IgD-negative memory B cell (primary cell): ENCODE measurements at regions not wholly inside any gene's neighbourhood (a gene's known extent, or its start where the extent isn't known, plus 50 kb on each side); places are given as distances from the start of the nearest gene placed in this dataset.
A peak's percentile ranks its signal among the peaks of the same experiment; 100 is the strongest.

Experiments used
- H3K27ac Mint-ChIP-seq, 3 donors: one replicate each; pipeline ENCODE4 v1.8.0; 2020 to 2022; ENCODE audit warnings: mild to moderate bottlenecking in 3 of 3, mixed read lengths in 3 of 3, moderate library complexity in 1 of 3
- H3K27me3 Mint-ChIP-seq: one replicate; pipeline ENCODE4 v1.8.0; 2021; ENCODE audit warnings: mixed read lengths
- H3K36me3 Mint-ChIP-seq: one replicate; pipeline ENCODE4 v1.8.0; 2020; ENCODE audit warnings: mild to moderate bottlenecking, mixed read lengths
- H3K4me1 Mint-ChIP-seq, 3 donors: one replicate each; pipeline ENCODE4 v1.8.0; 2020 to 2022; ENCODE audit warnings: mixed read lengths in 3 of 3, mild to moderate bottlenecking in 1 of 3
- H3K4me3 Mint-ChIP-seq, 4 donors: one replicate each; pipeline ENCODE4 v1.8.0; 2020 to 2022; ENCODE audit warnings: mild to moderate bottlenecking in 4 of 4, mixed read lengths in 4 of 4, moderate library complexity in 3 of 4
- H3K9me3 Mint-ChIP-seq, 3 donors: one replicate each; pipeline ENCODE4 v1.8.0; 2020 to 2021; ENCODE audit warnings: mixed read lengths in 3 of 3, mild to moderate bottlenecking in 1 of 3

DNA sequence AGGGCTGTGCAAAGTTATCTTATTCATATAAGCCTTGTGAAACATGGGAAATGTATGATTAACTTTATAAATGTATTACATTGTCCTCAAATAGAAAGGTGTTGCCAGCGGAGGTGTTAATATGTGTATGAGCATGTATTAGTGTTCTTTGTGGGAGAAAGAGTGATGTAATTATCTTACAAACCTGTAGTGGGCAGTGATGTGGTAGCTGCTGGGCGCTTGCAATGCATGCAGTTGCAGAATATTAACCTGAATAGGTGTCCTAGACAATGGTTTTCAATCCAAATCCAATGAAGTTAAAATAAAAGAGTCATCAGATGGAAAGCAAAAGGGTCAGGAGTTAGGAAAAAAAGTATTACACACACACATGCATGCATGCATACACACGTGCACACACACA lies 881.3 kb upstream of the CADM2 start:
- H3K9me3 Mint-ChIP-seq: peaks cover 3 to 8% (median 4%) of the 10 kb centered on the region in 3 donors
- H3K27ac Mint-ChIP-seq: no peak overlapping the region
- peaks cover 2% of the 10 kb centered on the region for H3K36me3 Mint-ChIP-seq
- no peaks in the 10 kb centered on the region for H3K4me1 Mint-ChIP-seq
- no peaks in the 10 kb centered on the region for H3K27me3 Mint-ChIP-seq
- no peak overlapping the region for H3K4me3 Mint-ChIP-seq

DNA sequence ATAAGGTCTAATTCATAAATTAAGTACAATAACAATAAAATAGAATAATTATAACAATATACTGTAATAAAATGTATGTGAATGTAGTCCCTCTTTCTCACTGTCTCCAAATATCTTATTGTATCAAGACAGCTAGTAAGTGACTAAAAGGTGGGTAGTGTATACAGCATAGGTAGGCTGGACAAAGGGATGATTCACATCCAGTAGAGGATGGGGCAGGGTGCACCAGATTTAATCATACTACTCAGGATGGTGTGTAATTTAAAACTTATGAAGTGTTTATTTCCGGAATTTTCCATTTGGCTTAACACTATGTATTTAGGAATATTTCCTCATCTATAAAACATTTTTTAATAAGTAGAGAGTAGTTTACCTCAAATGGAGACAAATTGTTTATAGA lies 876.1 kb upstream of the CADM2 start:
- H3K4me3 Mint-ChIP-seq: no peak overlapping the region
- H3K27ac Mint-ChIP-seq: no peak overlapping the region
- H3K9me3 Mint-ChIP-seq: peaks cover 0 to 8% (median 5%) of the 10 kb centered on the region in 3 donors
- no peaks in the 10 kb centered on the region for H3K27me3 Mint-ChIP-seq
- no peaks in the 10 kb centered on the region for H3K36me3 Mint-ChIP-seq
- no peaks in the 10 kb centered on the region for H3K4me1 Mint-ChIP-seq

DNA sequence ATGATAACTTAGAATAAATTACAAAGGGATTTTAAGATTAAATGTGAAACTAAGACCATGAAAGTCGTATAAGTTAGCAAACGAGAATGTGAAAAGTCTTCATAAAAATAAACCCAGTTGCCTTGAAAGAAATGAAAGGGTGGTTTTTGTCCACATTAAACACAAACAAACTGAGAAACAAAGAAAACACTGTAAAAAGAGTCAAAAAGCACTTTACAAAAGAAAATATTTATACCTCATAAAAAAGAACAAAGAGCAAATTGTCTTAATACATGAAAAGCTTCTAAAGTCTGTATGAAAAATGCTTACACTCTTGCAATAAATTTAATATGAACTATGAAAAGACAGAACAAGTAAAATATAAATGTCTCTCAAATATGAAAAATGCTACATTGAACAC lies 865.9 kb upstream of the CADM2 start:
- H3K4me3 Mint-ChIP-seq: no peak overlapping the region
- H3K4me1 Mint-ChIP-seq: no peaks in the 10 kb centered on the region
- H3K36me3 Mint-ChIP-seq: no peaks in the 10 kb centered on the region
- no peak overlapping the region for H3K27ac Mint-ChIP-seq
- peaks cover 0 to 5% (median 0%) of the 10 kb centered on the region in 3 donors for H3K9me3 Mint-ChIP-seq
- H3K27me3 Mint-ChIP-seq: no peaks in the 10 kb centered on the region

DNA sequence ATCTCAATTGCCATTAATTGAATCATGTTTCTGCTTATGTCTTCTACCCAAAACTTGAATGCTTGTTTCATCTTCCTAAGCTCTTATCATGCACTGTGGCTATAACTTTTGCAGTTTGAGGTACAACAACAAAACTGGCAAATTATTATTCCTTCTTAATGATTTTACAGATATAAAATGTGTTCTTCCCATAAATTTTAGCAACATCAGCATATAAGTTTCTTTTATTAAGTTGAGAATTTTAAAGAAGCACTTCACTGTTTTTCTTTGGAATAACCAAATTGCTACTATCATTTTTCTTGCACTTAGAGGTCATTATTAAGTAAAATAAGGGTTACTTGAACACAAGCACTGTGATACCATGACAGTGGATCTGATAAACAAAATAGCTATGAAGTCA lies 862.6 kb upstream of the CADM2 start:
- Mint-ChIP-seq H3K36me3 (no peaks in the 10 kb centered on the region), H3K27me3 (no peaks in the 10 kb centered on the region), H3K27ac (no peak overlapping the region), H3K4me3 (no peak overlapping the region), H3K9me3 (peaks cover 0 to 8% (median 6%) of the 10 kb centered on the region in 3 donors), H3K4me1 (no peaks in the 10 kb centered on the region)

DNA sequence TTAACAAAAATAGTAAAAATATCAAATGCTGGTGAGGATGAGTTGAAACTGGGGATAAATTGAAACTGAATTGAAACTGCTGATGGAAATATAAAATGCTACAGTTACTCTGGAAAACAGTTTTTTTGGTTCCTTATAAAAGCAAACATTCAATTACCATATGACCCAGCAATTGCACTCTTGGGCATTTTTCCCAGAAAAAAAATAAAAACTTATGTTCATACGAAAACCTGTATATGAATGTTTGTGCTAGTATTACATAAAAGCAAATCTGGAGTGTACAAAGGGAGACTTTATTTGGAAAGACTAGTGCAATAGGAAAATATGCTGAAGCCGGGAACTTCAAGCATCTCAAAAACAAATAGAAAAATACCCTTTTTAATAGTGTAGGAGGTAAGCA lies 857.9 kb upstream of the CADM2 start:
- no peak overlapping the region for H3K4me3 Mint-ChIP-seq

DNA sequence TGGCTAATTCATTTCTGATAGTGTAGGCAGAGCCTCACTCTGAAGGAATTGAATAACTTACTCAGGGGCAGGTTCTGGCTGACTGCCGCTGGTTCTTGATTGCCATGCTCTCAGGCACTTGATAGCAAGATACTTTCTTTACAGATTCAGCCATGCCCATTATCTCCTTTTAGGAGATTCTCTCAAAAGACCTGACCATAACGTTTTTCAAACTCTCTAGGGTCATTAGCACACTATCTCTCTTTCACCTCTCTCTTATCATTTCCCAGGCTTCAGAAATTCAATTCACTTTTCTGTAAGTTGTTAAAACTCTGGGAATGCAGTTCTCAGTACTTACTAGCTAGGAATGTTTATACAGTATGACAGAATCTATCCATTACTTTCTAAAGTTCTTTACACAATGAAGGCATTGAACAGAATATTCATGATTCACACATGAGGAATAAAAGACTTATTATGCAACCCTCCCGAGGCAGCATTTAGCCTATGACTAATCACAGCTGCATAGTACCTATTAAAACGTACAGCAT lies 850.3 kb upstream of the CADM2 start:
- H3K9me3 Mint-ChIP-seq: peaks cover 1 to 24% (median 5%) of the 10 kb centered on the region in 3 donors
- no peaks in the 10 kb centered on the region for H3K36me3 Mint-ChIP-seq
- no peaks in the 10 kb centered on the region for H3K27me3 Mint-ChIP-seq
- no peak overlapping the region for H3K27ac Mint-ChIP-seq
- no peaks in the 10 kb centered on the region for H3K4me1 Mint-ChIP-seq
- H3K4me3 Mint-ChIP-seq: no peak overlapping the region

More for the DNA sequence above, 857.9 kb upstream of the CADM2 start:
- H3K36me3 Mint-ChIP-seq: no peaks in the 10 kb centered on the region
- peaks cover 0 to 11% (median 4%) of the 10 kb centered on the region in 3 donors for H3K9me3 Mint-ChIP-seq
- no peaks in the 10 kb centered on the region for H3K27me3 Mint-ChIP-seq
- no peak overlapping the region for H3K27ac Mint-ChIP-seq
- no peaks in the 10 kb centered on the region for H3K4me1 Mint-ChIP-seq

DNA sequence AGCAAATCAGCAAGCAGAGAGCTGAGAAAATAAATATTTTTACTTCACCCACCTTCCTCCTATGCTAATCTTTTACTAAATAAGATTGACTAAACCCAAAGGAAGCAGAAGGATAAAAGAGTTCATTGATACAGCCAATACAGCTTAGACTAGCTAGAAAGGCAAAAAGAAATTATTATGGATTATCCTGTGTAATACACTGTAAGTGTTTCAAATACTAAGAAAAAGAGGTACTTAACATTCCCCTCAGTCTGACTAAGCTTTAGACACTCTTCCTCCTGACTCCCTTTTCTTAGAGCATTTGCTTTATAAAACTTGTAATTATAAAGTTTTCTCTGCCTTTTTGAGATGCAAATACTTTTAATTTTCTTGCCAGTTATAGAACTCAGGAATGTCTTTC lies 848.9 kb upstream of the CADM2 start:
- H3K36me3 Mint-ChIP-seq: no peaks in the 10 kb centered on the region
- H3K9me3 Mint-ChIP-seq: peaks cover 1 to 20% (median 5%) of the 10 kb centered on the region in 3 donors
- no peak overlapping the region for H3K27ac Mint-ChIP-seq
- no peak overlapping the region for H3K4me3 Mint-ChIP-seq
- H3K4me1 Mint-ChIP-seq: no peaks in the 10 kb centered on the region
- no peaks in the 10 kb centered on the region for H3K27me3 Mint-ChIP-seq

DNA sequence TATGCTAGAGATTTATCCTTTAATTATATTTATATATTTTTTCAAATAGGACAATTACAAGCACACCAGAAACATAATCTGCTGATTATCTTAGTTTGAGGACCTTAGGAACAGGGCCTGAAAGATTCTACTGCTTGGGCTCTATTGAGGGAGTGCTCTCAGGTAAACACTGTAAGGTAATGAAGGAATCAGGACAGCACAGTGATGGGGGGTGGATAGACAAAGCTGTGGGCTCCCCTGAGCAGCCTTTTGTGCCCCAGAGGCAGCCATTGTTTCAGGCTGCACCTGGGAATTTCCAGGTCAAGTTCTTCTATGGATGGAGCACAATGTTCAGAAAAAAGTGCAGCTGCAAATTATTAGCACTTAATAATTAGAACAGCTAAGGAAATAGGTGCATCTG lies 848.0 kb upstream of the CADM2 start:
- Mint-ChIP-seq H3K4me1 (no peaks in the 10 kb centered on the region), H3K4me3 (no peak overlapping the region), H3K36me3 (no peaks in the 10 kb centered on the region), H3K27ac (no peak overlapping the region), H3K9me3 (peaks cover 1 to 25% (median 8%) of the 10 kb centered on the region in 3 donors), H3K27me3 (no peaks in the 10 kb centered on the region)

DNA sequence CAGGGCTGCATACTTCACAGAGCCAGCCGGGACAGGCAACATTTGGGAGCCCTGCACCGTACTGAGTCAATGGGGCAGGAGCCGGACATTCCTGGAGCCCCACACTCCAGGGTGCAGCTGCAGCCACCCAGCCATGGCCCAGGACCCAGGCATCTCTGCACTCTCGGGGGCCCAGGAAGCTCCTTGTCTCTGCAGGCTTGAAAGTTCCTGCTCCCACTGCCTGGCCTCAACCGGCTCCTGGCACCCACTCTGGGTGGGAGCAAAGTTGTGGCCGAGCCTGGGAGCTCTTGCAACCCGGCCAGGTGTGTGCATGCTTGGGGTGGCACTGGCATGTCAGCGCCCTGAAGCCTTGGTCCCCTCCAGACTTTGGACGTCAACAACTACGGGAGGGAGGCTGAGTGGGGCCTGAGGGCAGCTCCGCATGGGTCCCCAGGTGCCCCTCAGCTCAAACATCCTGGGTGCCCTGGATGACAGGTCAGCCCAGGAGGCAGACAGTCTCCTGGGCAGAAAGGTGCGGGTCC lies 833.5 kb upstream of the CADM2 start:
- H3K36me3 Mint-ChIP-seq: no peaks in the 10 kb centered on the region
- no peak overlapping the region for H3K4me3 Mint-ChIP-seq
- H3K4me1 Mint-ChIP-seq: peaks cover 0 to 2% (median 0%) of the 10 kb centered on the region in 3 donors
- no peak overlapping the region for H3K27ac Mint-ChIP-seq
- no peaks in the 10 kb centered on the region for H3K27me3 Mint-ChIP-seq
- peaks cover 0 to 7% (median 4%) of the 10 kb centered on the region in 3 donors for H3K9me3 Mint-ChIP-seq

DNA sequence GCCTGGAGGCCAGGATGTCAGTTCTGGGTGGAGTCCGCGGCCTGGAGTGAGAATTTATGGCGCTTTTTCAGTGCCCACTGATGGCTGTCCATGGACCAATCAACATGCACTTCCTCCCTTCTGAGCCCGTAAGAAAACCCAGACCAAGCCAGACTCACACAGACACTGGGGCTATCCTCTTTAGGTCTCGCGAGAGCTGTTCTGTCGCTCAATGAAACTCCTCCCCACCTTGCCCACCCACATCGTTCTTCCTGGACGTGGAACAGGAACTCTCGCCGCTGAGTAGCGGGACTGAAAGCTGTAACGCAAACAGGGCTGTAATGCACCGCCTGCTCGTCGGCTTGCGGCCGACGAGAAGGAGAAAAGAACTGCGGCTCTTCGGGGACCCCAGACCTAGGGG lies 833.0 kb upstream of the CADM2 start:
- H3K36me3 Mint-ChIP-seq: no peaks in the 10 kb centered on the region
- H3K27ac Mint-ChIP-seq: no peak overlapping the region
- peaks cover 0 to 7% (median 4%) of the 10 kb centered on the region in 3 donors for H3K9me3 Mint-ChIP-seq
- peak overlapping the region in 1 of 4 donors; percentile 28 for H3K4me3 Mint-ChIP-seq
- peaks cover 0 to 2% (median 0%) of the 10 kb centered on the region in 3 donors for H3K4me1 Mint-ChIP-seq
- no peaks in the 10 kb centered on the region for H3K27me3 Mint-ChIP-seq

DNA sequence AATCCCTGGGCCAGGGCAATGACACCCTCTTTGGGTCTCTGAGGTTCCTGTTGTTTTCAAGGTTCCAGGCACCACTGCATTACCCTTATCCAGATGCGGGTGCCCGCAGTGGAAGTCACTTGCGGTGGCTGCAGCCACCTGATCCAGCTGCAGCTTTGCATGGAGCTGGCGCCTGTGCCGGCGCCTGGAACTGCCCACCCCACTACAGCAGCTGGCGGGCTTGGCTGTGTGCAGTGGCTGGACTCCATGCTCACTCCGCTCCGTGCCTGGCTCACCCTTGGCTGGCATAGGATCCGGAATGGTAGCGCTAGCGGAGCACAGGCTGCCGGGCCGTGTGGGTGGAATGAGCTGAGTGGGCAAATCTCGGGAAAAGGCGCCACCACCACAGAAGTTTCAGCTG lies 832.6 kb upstream of the CADM2 start:
- no peaks in the 10 kb centered on the region for H3K36me3 Mint-ChIP-seq
- no peaks in the 10 kb centered on the region for H3K27me3 Mint-ChIP-seq
- H3K9me3 Mint-ChIP-seq: peaks cover 0 to 7% (median 4%) of the 10 kb centered on the region in 3 donors
- H3K4me1 Mint-ChIP-seq: peaks cover 0 to 2% (median 0%) of the 10 kb centered on the region in 3 donors
- no peak overlapping the region for H3K4me3 Mint-ChIP-seq
- no peak overlapping the region for H3K27ac Mint-ChIP-seq

DNA sequence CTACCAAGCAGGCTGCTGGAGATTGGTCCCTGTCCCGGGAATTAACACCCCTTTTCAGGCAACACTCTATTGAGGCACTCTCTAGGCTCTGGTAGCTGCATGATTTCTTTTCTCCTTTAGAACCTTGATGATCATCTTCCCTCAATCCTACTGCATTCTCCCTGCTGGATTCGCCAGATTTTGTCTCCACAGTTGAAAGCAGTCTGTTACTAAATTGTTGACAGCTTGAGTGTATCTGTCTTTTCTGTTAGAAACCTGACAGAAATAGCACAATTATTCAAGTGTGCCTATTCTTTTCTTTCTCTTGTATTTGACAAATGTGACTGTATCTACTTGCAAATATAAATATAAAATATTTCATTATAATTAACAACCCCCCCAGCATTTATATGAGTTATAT lies 830.8 kb upstream of the CADM2 start:
- Mint-ChIP-seq H3K27ac (no peak overlapping the region), H3K9me3 (peaks cover 2 to 5% (median 2%) of the 10 kb centered on the region in 3 donors), H3K4me1 (peaks cover 0 to 2% (median 0%) of the 10 kb centered on the region in 3 donors), H3K4me3 (no peak overlapping the region), H3K36me3 (no peaks in the 10 kb centered on the region), H3K27me3 (no peaks in the 10 kb centered on the region)

DNA sequence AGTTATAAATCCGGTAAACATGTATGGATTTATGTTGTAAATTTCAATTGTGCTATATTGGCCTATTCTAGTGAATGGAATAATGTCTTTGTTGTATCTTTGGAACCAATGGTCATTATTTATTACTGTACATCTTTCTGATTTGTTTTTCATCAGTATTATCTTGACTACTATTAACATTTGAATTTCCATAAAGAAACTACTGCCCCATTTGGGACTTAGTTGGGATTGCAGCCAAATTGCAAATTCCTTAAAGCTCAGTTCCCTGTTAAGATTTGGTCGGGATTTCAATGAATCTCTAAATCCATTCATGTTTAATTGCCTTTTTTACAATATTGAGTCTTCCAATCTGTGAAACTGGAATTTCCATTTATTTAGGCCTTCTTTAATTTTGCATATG lies 822.4 kb upstream of the CADM2 start:
- Mint-ChIP-seq H3K27ac (no peak overlapping the region), H3K36me3 (no peaks in the 10 kb centered on the region), H3K9me3 (peaks cover 0 to 6% (median 3%) of the 10 kb centered on the region in 3 donors)

DNA sequence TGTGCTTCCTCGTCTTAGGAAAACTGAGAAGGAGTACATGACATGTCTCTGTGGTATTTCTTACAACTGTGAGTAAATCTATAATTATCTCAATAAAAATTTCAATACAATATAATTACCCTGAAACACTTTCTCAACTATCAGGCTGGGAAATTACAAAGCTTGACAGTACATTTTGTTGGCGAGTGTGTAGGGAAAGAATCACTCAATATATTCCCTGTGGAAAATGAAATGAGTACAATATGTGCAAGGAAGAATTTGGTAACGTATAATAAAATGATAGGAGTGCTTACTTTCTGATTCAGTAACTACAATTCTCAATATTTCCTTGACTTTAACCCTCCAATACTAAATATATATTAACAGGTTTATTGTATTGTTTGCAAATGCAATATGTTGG lies 818.2 kb upstream of the CADM2 start:
- no peak overlapping the region for H3K4me3 Mint-ChIP-seq
- H3K36me3 Mint-ChIP-seq: no peaks in the 10 kb centered on the region
- H3K27me3 Mint-ChIP-seq: no peaks in the 10 kb centered on the region
- H3K9me3 Mint-ChIP-seq: peaks cover 0 to 4% (median 3%) of the 10 kb centered on the region in 3 donors
- H3K4me1 Mint-ChIP-seq: no peaks in the 10 kb centered on the region
- H3K27ac Mint-ChIP-seq: no peak overlapping the region

More for the DNA sequence above, 822.4 kb upstream of the CADM2 start:
- Mint-ChIP-seq H3K4me3 (no peak overlapping the region), H3K4me1 (no peaks in the 10 kb centered on the region), H3K27me3 (no peaks in the 10 kb centered on the region)

DNA sequence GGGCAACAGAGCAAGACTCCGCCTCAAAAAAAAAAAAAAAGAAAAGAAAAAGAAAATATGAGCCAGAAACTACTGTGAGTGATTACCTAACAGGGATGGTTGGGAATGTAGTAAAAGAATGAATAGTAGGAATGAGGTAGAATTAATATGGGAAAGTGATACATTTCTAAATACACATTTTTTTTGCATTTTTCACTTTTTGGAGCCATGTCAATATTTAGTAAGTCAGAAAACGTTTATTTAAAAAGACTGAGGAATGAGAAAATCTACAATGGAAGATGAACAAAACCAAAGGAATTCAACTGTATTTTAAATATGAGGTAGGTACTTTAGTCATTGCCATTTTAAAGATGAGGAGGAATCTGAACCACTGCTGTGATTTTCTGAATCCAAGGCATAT lies 817.2 kb upstream of the CADM2 start:
- no peak overlapping the region for H3K4me3 Mint-ChIP-seq
- H3K27ac Mint-ChIP-seq: no peak overlapping the region
- H3K36me3 Mint-ChIP-seq: no peaks in the 10 kb centered on the region
- peaks cover 0 to 4% (median 3%) of the 10 kb centered on the region in 3 donors for H3K9me3 Mint-ChIP-seq
- no peaks in the 10 kb centered on the region for H3K4me1 Mint-ChIP-seq
- H3K27me3 Mint-ChIP-seq: no peaks in the 10 kb centered on the region

DNA sequence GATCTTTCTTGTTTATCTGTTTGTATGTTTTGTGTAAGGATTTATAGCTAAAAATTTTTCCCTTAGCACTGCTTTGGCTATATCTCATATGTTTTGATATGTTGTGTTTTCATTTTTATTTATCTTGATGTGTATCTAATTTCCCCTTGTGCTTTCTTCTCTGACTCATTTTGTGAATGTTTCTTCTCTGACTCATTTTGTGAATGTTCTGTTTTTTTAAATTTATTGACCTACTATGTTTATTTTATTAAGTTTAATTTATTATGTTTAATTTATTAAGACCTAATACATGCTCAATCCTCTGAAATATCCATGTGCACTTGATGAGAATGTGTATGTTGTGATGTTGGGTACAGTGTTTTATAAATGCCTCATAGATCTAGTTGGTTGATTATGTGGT lies 793.5 kb upstream of the CADM2 start:
- Mint-ChIP-seq H3K9me3 (peaks cover 0 to 16% (median 0%) of the 10 kb centered on the region in 3 donors), H3K27ac (no peak overlapping the region), H3K4me1 (no peaks in the 10 kb centered on the region), H3K36me3 (no peaks in the 10 kb centered on the region), H3K4me3 (no peak overlapping the region), H3K27me3 (no peaks in the 10 kb centered on the region)
